VCaP (cell line): ENCODE measurements at regions not wholly inside any gene's neighbourhood (a gene's known extent, or its start where the extent isn't known, plus 50 kb on each side); places are given as distances from the start of the nearest gene placed in this dataset.

Experiments used
- H3K27ac ChIP-seq: fragments of 450-650 bp; 2 replicates; pipeline ENCODE4 v1.5.1; 2017
- CTCF ChIP-seq: fragments of 450-650 bp; conservative IDR thresholded peaks from 2 replicates; pipeline ENCODE4 v1.5.1; 2017; ENCODE audit warnings: mild to moderate bottlenecking, moderate library complexity

GRCh38 chr11:105297463-105297862, 157.9 kb upstream of the CARD18 start:
- TF ChIP-seq CTCF, result no peak
- H3K27ac ChIP-seq, result no peak overlapping the region

- no peak overlapping the region for H3K27ac ChIP-seq
- no peak for TF ChIP-seq CTCF
These were observed 157.2 kb upstream of the CARD18 start for GRCh38 chr11:105296806-105297205.

GRCh38 chr11:105296386-105296785, 156.8 kb upstream of the CARD18 start:
- H3K27ac ChIP-seq, result no peak overlapping the region
- no peak for TF ChIP-seq CTCF

- no peak for TF ChIP-seq CTCF
- H3K27ac ChIP-seq, result no peak overlapping the region
These were observed 143.1 kb upstream of the CARD18 start for GRCh38 chr11:105282658-105283057.

- no peak for TF ChIP-seq CTCF
- no peak overlapping the region for H3K27ac ChIP-seq
These were observed 135.1 kb upstream of the CARD18 start for GRCh38 chr11:105274631-105275030.

GRCh38 chr11:105273660-105274280, 134.2 kb upstream of the CARD18 start:
- no peak for TF ChIP-seq CTCF
- no peak overlapping the region for H3K27ac ChIP-seq

- no peak for TF ChIP-seq CTCF
- H3K27ac ChIP-seq, result no peak overlapping the region
These were observed 130.3 kb upstream of the CARD18 start for GRCh38 chr11:105269862-105270261.
